Endothelial cell of umbilical vein (primary cell): ENCODE measurements at regions not wholly inside any gene's neighbourhood (a gene's known extent, or its start where the extent isn't known, plus 50 kb on each side); places are given as distances from the start of the nearest gene placed in this dataset.

Source experiments
- BruUV-seq: library from RNA; stranded (reverse); fragments of 400-500 nt; replicated peaks from 2 replicates; lab custom pipeline; 2021; lab: Mats Ljungman, UMichigan
- CTCF ChIA-PET: fragments of 300-600, 350-600 bp; sonication (Branson Sonifier 250); formaldehyde crosslinking; loops from one replicate; lab custom pipeline; 2021; ENCODE audit warnings: antibody characterized with exemption, inconsistent platforms; lab: Charles Lee
- POLR2A ChIA-PET: fragments of 300-600, 350-600 bp; sonication (Branson Sonifier 250); formaldehyde crosslinking; loops from one replicate; lab custom pipeline; 2021; ENCODE audit warnings: antibody characterized with exemption, inconsistent platforms; lab: Charles Lee
- DNase-seq: peaks from one replicate; pipeline ENCODE4 v3.0.0-alpha.2; 2011; ENCODE audit warnings: low read depth, low spot score
- FAIRE-seq: peaks from 2 replicates; lab custom pipeline; 2011; peaks lifted over from hg19 to GRCh38; lab: Jason Lieb, UNC
- H2AFZ ChIP-seq: 2 replicates; pipeline ENCODE4 v1.6.0; 2012; ENCODE audit warnings: low read depth, low read length, control low read depth, inconsistent platforms
- H3K27ac ChIP-seq: 2 replicates; pipeline ENCODE4 v1.5.1; 2011; ENCODE audit warnings: low read depth, mild to moderate bottlenecking, control low read depth, low read length, moderate library complexity; ENCODE audit not compliant: insufficient read depth
- H3K27me3 ChIP-seq, 2 experiments: 2 replicates each; pipeline versions ENCODE4 v1.6.0 to v1.6.1; 2011; ENCODE audit warnings: low read length in 2 of 2, mixed read lengths in 1 of 2; ENCODE audit not compliant: control insufficient read depth in 2 of 2, insufficient read depth in 2 of 2
- H3K36me3 ChIP-seq, 2 experiments: 2 replicates in 1 of 2; 3 replicates in 1 of 2; pipeline ENCODE4 v1.5.1; 2011; ENCODE audit warnings: low read length in 2 of 2, mild to moderate bottlenecking in 1 of 2, moderate library complexity in 1 of 2; ENCODE audit not compliant: control insufficient read depth in 2 of 2, insufficient read depth in 2 of 2; ENCODE audit errors: extremely low read depth in 1 of 2
- H3K4me1 ChIP-seq: 3 replicates; pipeline ENCODE4 v1.5.1; 2011; ENCODE audit warnings: mild to moderate bottlenecking, low read length; ENCODE audit not compliant: control insufficient read depth, insufficient read depth; ENCODE audit errors: extremely low read depth
- H3K4me2 ChIP-seq: 2 replicates; pipeline ENCODE4 v1.6.1; 2011; ENCODE audit warnings: low read length, control low read depth, mixed read lengths; ENCODE audit not compliant: insufficient read depth
- H3K4me3 ChIP-seq, 3 experiments: fragments of 200-600 bp in 1 of 3; sonication (generic), shearing (Covaris generic) in 1 of 3; replicated peaks in 1 of 3; 2 replicates each; pipeline ENCODE4 v1.5.1; 2011 to 2016; ENCODE audit warnings: control low read depth in 3 of 3, low read length in 3 of 3, mild to moderate bottlenecking in 2 of 3, inconsistent platforms in 1 of 3, low read depth in 1 of 3, moderate library complexity in 1 of 3; ENCODE audit not compliant: insufficient read depth in 1 of 3
- H3K79me2 ChIP-seq: 2 replicates; pipeline ENCODE4 v1.6.0; 2012; ENCODE audit warnings: low read length, inconsistent platforms; ENCODE audit not compliant: control insufficient read depth, insufficient read depth
- H3K9ac ChIP-seq: replicated peaks from 2 replicates; pipeline ENCODE3; 2011; ENCODE audit warnings: low read length, control low read depth; ENCODE audit not compliant: insufficient read depth; ENCODE audit errors: extremely low read depth
- H3K9me1 ChIP-seq: replicated peaks from 3 replicates; pipeline ENCODE4 v1.6.0; 2011; ENCODE audit warnings: mild to moderate bottlenecking, low read length; ENCODE audit not compliant: control insufficient read depth, insufficient read depth; ENCODE audit errors: extremely low read depth
- H3K9me3 ChIP-seq: replicated peaks from 2 replicates; pipeline ENCODE4 v1.5.1; 2012; ENCODE audit warnings: low read length, inconsistent platforms; ENCODE audit not compliant: control insufficient read depth, insufficient read depth
- H4K20me1 ChIP-seq: replicated peaks from 2 replicates; pipeline ENCODE3; 2011; ENCODE audit warnings: mild to moderate bottlenecking, low read length; ENCODE audit not compliant: control insufficient read depth, insufficient read depth; ENCODE audit errors: extremely low read depth
- CTCF ChIP-seq, 2 donors: IDR thresholded peaks; 1 replicate in 1 of 2; 2 replicates in 1 of 2; pipeline ENCODE4 v1.5.1; 2011; ENCODE audit warnings: low read length in 2 of 2, mild to moderate bottlenecking in 2 of 2, moderate library complexity in 2 of 2, control low read depth in 1 of 2, inconsistent platforms in 1 of 2, low read depth in 1 of 2; ENCODE audit not compliant: insufficient read depth in 1 of 2; ENCODE audit errors: extremely low read depth in 1 of 2
- EZH2 ChIP-seq: IDR thresholded peaks from 2 replicates; pipeline ENCODE4 v1.6.1; 2012; ENCODE audit warnings: borderline replicate concordance, low read depth, mild to moderate bottlenecking, moderate library complexity, low read length, inconsistent platforms; ENCODE audit not compliant: severe bottlenecking
- FOS ChIP-seq: IDR thresholded peaks from 2 replicates; pipeline ENCODE4 v1.6.1; 2011; ENCODE audit warnings: mild to moderate bottlenecking, low read length, moderate library complexity, borderline replicate concordance; ENCODE audit not compliant: insufficient read depth
- GATA2 ChIP-seq: IDR thresholded peaks from 2 replicates; pipeline ENCODE4 v1.7.0; 2011; ENCODE audit warnings: low read depth, mild to moderate bottlenecking, moderate library complexity, mixed read lengths, low read length; ENCODE audit not compliant: insufficient read length, insufficient read depth
- JUN ChIP-seq: IDR thresholded peaks from 2 replicates; pipeline ENCODE4 v1.6.1; 2011; ENCODE audit warnings: borderline replicate concordance, low read depth; ENCODE audit not compliant: insufficient read length, insufficient read depth
- MAX ChIP-seq: IDR thresholded peaks from 2 replicates; pipeline ENCODE4 v1.6.1; 2011; ENCODE audit not compliant: insufficient read depth, insufficient read length
- MYC ChIP-seq: IDR thresholded peaks from one replicate; pipeline ENCODE4 v1.6.1; 2011; ENCODE audit warnings: mild to moderate bottlenecking, low read depth, low read length
- POLR2A ChIP-seq: IDR thresholded peaks from 2 replicates; pipeline ENCODE4 v1.6.1; 2012; ENCODE audit warnings: low read depth, mild to moderate bottlenecking, control low read depth, low read length
- POLR2AphosphoS5 ChIP-seq: IDR thresholded peaks from 2 replicates; pipeline ENCODE4 v1.6.1; 2012; ENCODE audit warnings: low read depth, mild to moderate bottlenecking, control low read depth, low read length, moderate library complexity; ENCODE audit not compliant: insufficient read depth
- dilution Hi-C: fragments of 300-500 bp; cut with MboI; formaldehyde crosslinking; loops from one replicate; pipeline ENCODE4 v1.15.0; 2019; ENCODE audit warnings: low sequenced_read_pairs; ENCODE audit not compliant: extremely low pct_ligation_motif_present
- intact Hi-C: fragments of 100-400 bp; cut with micrococcal nuclease; formaldehyde crosslinking; loops from one replicate; pipeline ENCODE4 v1.10.0; 2022

- POLR2A ChIA-PET, result no interaction called here
- TF ChIP-seq JUN (no peak), CTCF (IDR thresholded peaks at IDR 0.05; ENCODE audit: extremely low read depth in 1 of 2, insufficient read depth in 1 of 2, low read depth in 1 of 2, low read length in 2 of 2) (no peak), MAX (no peak), EZH2 (no peak), FOS (no peak), POLR2A (no peak), MYC (no peak), POLR2AphosphoS5 (no peak), GATA2 (no peak)
- CTCF ChIA-PET, result interaction anchor here (0.6 kb wide), 1 partner anchor 15 kb away, joined by 3 read pairs; no protein-coding TSS in a partner anchor
- BruUV-seq, result no TSS peak
- dilution Hi-C loops (no loop called here), intact Hi-C loops (no loop called here)
- Histone ChIP-seq H3K27ac (no peak overlapping the region), H3K4me3 (no peak overlapping the region), H3K79me2 (no peaks in the 10 kb centered on the region), H4K20me1 (no peaks in the 10 kb centered on the region), H3K9me1 (no peaks in the 10 kb centered on the region), H3K27me3 (peaks cover 2 to 7% of the 10 kb centered on the region in 2 experiments), H3K4me1 (peaks cover 3% of the 10 kb centered on the region), H3K9ac (no peak overlapping the region), H3K9me3 (no peaks in the 10 kb centered on the region), H3K36me3 (no peaks in the 10 kb centered on the region), H2AFZ (no peak overlapping the region), H3K4me2 (no peak overlapping the region)
- DNase-seq (no peak), FAIRE-seq (no peak)
Observed at GRCh38 chr11:121968638-121969037, 147.4 kb downstream of the BLID start.
